ENCODE measurements at regions not wholly inside any gene's neighbourhood (a gene's known extent, or its start where the extent isn't known, plus 50 kb on each side); places are given as distances from the start of the nearest gene placed in this dataset.

GRCh38 chr13:106275446-106276032 is 259.9 kb downstream of the EFNB2 start (continued):
- TF ChIP-seq CHD7 (IDR thresholded peaks at IDR 0.05; ENCODE audit: insufficient replicate concordance, low read length) (no peak), MAX (IDR thresholded peaks at IDR 0.05) (no peak), CBX8 (IDR thresholded peaks at IDR 0.05; ENCODE audit: borderline replicate concordance, low read depth, low read length) (no peak), FOSL1 (IDR thresholded peaks at IDR 0.05; ENCODE audit: insufficient read depth, low read depth, low read length) (no peak), JUND (IDR thresholded peaks at IDR 0.05; ENCODE audit: low read length) (no peak), ATF2 (IDR thresholded peaks at IDR 0.05; ENCODE audit: low read length) (no peak), PHF8 (conservative IDR thresholded peaks at IDR 0.05; ENCODE audit: low read depth, low read length) (no peak)
